ENCODE measurements at regions not wholly inside any gene's neighbourhood (a gene's known extent, or its start where the extent isn't known, plus 50 kb on each side); places are given as distances from the start of the nearest gene placed in this dataset.

DNA sequence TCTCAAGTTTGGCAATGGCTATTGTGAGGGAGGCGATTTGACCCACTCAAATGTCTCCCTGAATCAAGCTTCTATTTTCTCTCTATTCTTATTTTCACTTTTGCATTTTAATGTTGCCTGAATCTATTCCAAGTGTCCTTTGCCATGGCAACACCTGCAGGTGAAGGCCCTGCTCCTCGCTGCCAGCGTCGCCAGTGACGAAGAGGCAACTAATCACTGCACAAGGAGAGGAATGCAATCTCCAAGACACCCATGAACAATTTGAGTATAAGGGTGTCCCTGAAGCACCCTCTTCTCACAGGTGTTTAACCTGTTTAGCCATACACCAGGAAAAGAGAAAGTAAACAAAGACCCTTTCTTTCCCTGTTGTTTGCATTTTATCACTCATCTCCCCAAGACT is 165.6 kb upstream of the VRK2 start:
- Mint-ChIP-seq H3K27ac (ENCODE audit: low read depth) (no peak overlapping the region), H3K4me3 (no peak overlapping the region), H3K4me1 (no peaks in the 10 kb centered on the region), H3K36me3 (ENCODE audit: insufficient read depth) (no peaks in the 10 kb centered on the region), H3K9me3 (no peaks in the 10 kb centered on the region), H3K27me3 (no peaks in the 10 kb centered on the region)
- DNase-seq (ENCODE audit: low spot score in 2 of 2) = no peak
- ATAC-seq (replicated peaks; ENCODE audit: extremely low read depth, poor library complexity, severe bottlenecking) = no peak

DNA sequence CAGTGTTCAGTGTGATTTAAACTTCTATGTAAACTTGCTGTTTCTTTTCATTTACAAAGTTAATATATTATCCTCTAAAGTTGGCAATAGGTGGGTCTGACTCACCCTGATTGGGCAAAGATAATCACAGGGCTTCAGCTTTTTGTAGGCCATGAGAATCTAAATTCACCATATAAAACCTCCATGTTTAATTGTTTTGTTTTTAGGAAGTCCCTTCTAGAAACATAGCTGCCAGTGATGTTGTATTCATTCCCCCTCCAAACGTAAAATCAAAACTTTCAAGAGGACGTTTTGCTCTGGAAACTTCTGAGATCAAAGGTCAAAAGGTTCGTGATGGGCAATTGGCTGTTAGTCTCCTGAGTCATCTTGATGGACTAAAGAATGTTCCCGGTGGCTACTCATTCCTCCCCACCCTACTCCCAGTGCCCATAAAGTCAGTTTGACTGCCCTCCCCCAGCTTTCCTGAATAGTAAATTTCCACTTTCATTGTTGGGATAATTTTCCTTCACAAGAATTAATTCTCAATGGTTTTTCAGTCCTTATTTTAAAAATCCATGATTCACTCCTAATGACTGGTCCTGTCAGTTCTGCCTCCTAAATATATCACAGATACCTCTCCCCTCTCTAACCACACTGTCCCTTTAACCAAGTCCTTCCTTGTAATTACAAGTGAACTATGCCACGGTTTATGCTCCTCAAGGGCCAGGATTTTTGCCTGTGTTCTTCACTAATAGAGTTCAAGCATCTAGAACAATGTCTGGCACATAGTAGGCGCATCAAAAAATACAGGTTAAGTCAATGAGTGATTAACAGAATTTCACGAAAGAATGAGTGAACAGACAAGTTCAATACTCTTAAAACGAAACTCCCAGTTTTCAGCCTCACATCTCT is 164.4 kb upstream of the VRK2 start:
- Mint-ChIP-seq H3K36me3 (ENCODE audit: insufficient read depth) (no peaks in the 10 kb centered on the region), H3K4me3 (no peak overlapping the region), H3K9me3 (no peaks in the 10 kb centered on the region), H3K27ac (ENCODE audit: low read depth) (no peak overlapping the region), H3K27me3 (no peaks in the 10 kb centered on the region), H3K4me1 (no peaks in the 10 kb centered on the region)
- ATAC-seq (replicated peaks; ENCODE audit: extremely low read depth, poor library complexity, severe bottlenecking) = no peak
- DNase-seq (ENCODE audit: low spot score in 2 of 2) = no peak

DNA sequence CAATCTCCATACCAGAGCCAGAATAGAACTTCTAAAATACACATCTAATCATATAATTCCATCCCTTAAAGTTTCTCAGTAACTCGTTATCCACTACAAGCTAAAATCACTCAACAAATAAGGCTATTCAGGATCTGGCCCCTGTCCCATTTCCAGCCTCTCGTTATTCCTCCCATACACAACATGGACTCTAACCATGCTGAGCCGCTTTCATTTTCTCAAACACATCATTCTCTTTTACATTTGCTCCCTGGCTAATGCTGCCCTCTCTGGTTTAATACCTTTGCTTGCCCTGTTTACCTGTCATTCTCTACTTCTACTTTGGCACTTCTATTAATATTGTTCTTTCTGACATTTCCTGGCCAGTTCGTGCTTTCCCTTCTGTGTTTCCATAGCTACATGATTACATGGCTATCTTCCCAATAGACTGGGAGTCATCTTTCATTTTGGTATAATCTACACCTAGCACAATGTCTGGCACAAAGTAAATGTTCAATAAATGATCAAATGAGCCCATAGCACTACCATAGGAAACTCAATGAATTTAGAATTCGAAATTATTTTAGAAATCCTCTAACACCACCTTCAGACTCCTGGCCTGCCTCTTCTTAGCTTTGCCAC is 163.6 kb upstream of the VRK2 start:
- no peaks in the 10 kb centered on the region for H3K36me3 Mint-ChIP-seq (ENCODE audit: insufficient read depth)
- no peaks in the 10 kb centered on the region for H3K9me3 Mint-ChIP-seq
- no peak overlapping the region for H3K27ac Mint-ChIP-seq (ENCODE audit: low read depth)
- no peaks in the 10 kb centered on the region for H3K4me1 Mint-ChIP-seq
- no peaks in the 10 kb centered on the region for H3K27me3 Mint-ChIP-seq
- no peak for DNase-seq (ENCODE audit: low spot score in 2 of 2)
- ATAC-seq (replicated peaks; ENCODE audit: extremely low read depth, poor library complexity, severe bottlenecking) = no peak
- no peak overlapping the region for H3K4me3 Mint-ChIP-seq

DNA sequence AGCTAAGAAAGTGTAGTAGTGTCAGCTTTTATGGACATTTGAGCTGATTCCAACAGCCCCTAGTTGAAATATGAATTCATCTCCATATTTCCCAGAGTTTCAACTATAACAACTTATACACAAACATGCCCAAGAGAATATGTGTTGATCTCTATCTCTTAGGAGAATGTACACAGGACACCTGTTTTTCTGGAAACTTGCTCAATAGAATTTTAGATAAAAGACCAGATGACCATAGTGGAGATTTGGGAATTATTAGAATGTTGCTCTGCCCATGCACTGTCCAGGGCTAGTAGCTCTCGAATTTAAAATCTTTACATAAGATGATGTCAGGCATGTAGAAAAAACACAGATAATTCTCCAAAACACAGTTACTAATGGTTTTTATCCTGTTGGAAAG is 162.3 kb upstream of the VRK2 start:
- Mint-ChIP-seq H3K4me1 (no peaks in the 10 kb centered on the region), H3K27ac (ENCODE audit: low read depth) (no peak overlapping the region), H3K4me3 (no peak overlapping the region), H3K27me3 (peaks cover 6% of the 10 kb centered on the region), H3K9me3 (no peaks in the 10 kb centered on the region), H3K36me3 (ENCODE audit: insufficient read depth) (no peaks in the 10 kb centered on the region)
- DNase-seq (ENCODE audit: low spot score in 2 of 2) (no peak), ATAC-seq (replicated peaks; ENCODE audit: extremely low read depth, poor library complexity, severe bottlenecking) (no peak)

DNA sequence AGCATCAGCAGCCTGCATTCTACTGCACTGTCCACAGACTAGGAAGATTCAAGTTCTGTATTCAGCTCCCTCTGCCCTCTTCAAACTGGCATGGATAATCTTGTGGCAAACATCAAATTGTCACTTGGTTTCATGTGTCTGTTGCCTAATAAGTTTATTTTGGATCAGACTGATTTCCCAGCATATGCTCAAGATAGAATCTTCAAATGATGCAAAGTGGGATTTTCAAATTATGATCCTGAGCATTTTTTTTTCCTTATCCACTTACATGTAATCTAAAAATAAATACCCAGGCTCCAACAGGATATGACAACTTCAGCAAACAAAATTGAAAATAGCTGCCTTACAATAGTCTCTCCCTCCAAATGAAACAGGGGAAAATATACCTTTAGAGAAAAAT is 160.9 kb upstream of the VRK2 start:
- Mint-ChIP-seq H3K4me1 (no peaks in the 10 kb centered on the region), H3K36me3 (ENCODE audit: insufficient read depth) (no peaks in the 10 kb centered on the region), H3K4me3 (no peak overlapping the region), H3K9me3 (no peaks in the 10 kb centered on the region), H3K27me3 (peaks cover 10% of the 10 kb centered on the region), H3K27ac (ENCODE audit: low read depth) (no peak overlapping the region)
- DNase-seq (ENCODE audit: low spot score in 2 of 2) (no peak), ATAC-seq (replicated peaks; ENCODE audit: extremely low read depth, poor library complexity, severe bottlenecking) (no peak)

DNA sequence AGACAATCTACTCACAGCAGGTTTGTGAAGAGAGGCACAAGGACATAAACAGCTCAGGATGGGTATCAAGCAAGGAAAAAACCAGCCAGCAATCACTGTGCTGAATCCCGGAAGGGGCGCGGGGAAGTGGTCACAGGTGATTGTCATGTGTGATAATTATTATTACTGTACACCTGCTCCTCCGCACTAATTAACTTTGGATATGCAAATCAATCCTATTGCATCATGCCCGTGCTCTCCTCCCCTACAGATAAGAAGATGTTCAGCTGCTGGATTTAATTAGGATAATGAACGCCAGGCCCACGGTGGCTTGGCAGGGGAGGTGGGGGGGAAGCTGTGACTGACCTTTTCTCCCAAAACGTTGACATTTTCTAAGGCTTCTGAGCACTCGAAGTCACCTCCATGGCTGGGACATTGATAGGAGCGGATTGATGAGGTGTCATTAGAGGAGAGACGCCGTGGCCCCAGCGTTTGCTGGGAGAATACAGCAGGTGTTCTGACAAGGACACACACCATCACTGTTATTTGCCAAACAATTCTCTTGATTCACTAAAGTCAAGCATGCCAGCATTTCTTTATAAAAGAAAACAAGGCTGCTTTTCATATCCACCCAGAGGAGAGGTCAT is 160.3 kb upstream of the VRK2 start:
- ATAC-seq (replicated peaks; ENCODE audit: extremely low read depth, poor library complexity, severe bottlenecking) (no peak), DNase-seq (ENCODE audit: low spot score in 2 of 2) (no peak)
- no peak overlapping the region for H3K4me3 Mint-ChIP-seq
- no peaks in the 10 kb centered on the region for H3K9me3 Mint-ChIP-seq
- H3K27me3 Mint-ChIP-seq = peaks cover 10% of the 10 kb centered on the region
- no peaks in the 10 kb centered on the region for H3K36me3 Mint-ChIP-seq (ENCODE audit: insufficient read depth)
- H3K4me1 Mint-ChIP-seq = no peaks in the 10 kb centered on the region
- H3K27ac Mint-ChIP-seq (ENCODE audit: low read depth) = no peak overlapping the region

DNA sequence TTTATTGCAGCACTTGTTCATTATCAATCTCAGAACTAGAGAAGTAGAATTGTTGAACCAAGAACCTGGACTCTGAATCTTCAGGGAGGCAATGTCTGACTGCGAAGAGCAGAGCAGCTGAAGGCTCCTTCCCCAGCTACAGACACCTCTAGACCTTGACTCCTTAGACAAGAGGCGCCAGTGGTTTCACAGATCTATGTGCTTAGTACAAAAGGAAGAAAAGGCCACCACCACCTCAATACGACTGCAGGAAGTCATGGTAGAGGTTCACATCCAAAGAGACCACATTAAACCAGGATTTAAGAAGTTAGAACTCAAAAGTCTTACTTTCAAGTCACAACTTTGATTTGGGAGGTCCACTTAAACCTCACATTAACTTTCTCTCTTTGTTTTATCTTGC is 158.1 kb upstream of the VRK2 start:
- no peaks in the 10 kb centered on the region for H3K4me1 Mint-ChIP-seq
- H3K9me3 Mint-ChIP-seq = no peaks in the 10 kb centered on the region
- no peak for ATAC-seq (replicated peaks; ENCODE audit: extremely low read depth, poor library complexity, severe bottlenecking)
- peaks cover 10% of the 10 kb centered on the region for H3K27me3 Mint-ChIP-seq
- no peak overlapping the region for H3K27ac Mint-ChIP-seq (ENCODE audit: low read depth)
- DNase-seq (ENCODE audit: low spot score in 2 of 2) = no peak
- H3K36me3 Mint-ChIP-seq (ENCODE audit: insufficient read depth) = no peaks in the 10 kb centered on the region
- no peak overlapping the region for H3K4me3 Mint-ChIP-seq

DNA sequence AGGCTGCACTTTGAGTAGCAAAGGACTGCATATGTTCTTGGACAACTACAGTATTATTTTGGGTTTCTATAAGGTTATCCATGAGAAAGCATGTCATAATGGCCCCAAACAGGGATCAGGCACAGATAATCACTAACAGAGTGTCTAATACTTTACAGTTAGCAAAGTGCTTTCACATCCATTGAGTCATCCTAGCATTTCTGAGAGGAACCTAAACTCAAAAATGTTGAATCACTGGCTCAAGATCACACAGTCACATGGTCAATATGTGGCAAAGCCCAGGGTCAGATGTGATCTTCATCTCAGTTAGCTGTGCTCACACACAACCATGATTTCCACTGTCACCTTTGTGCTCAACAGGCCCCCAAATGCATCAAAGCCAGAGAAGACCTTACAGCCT is 156.1 kb upstream of the VRK2 start:
- ATAC-seq (replicated peaks; ENCODE audit: extremely low read depth, poor library complexity, severe bottlenecking) = no peak

DNA sequence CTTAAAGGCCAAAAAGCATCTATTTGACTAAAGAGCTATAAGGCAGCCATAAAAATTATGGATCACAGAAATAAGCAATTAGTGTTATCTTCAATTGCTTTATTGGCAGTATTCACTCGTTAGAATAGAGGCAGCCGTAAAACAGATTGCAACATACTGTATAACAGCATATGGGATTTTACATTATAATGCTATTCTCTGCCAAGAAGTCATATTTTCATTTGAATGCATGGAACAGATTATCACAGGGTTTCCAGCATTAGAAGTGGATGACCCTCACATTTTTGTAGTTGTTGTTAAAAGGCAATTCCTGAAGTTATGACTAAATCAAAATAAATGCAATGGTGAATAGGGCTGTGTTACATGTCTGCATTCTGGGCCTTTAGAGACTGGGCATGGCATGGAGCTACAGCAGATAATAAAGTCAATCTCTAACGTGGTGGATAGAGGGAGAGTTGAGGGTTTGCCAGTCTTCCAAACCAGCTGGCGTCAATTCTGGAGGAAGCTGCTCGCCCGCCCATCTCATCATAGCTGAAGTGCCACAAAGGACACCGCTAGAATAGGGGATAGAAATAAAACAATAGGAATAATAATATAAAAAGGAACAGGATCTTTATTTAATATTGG is 155.4 kb upstream of the VRK2 start:
- Mint-ChIP-seq H3K27ac (ENCODE audit: low read depth) (no peak overlapping the region), H3K4me1 (no peaks in the 10 kb centered on the region), H3K36me3 (ENCODE audit: insufficient read depth) (no peaks in the 10 kb centered on the region), H3K4me3 (no peak overlapping the region), H3K9me3 (no peaks in the 10 kb centered on the region), H3K27me3 (peaks cover 10% of the 10 kb centered on the region)
- no peak for ATAC-seq (replicated peaks; ENCODE audit: extremely low read depth, poor library complexity, severe bottlenecking)
- no peak for DNase-seq (ENCODE audit: low spot score in 2 of 2)

More for the DNA sequence above, 156.1 kb upstream of the VRK2 start:
- Mint-ChIP-seq H3K27ac (ENCODE audit: low read depth) (no peak overlapping the region), H3K9me3 (no peaks in the 10 kb centered on the region), H3K4me3 (no peak overlapping the region), H3K4me1 (no peaks in the 10 kb centered on the region), H3K36me3 (ENCODE audit: insufficient read depth) (no peaks in the 10 kb centered on the region), H3K27me3 (peaks cover 10% of the 10 kb centered on the region)
- no peak for DNase-seq (ENCODE audit: low spot score in 2 of 2)

DNA sequence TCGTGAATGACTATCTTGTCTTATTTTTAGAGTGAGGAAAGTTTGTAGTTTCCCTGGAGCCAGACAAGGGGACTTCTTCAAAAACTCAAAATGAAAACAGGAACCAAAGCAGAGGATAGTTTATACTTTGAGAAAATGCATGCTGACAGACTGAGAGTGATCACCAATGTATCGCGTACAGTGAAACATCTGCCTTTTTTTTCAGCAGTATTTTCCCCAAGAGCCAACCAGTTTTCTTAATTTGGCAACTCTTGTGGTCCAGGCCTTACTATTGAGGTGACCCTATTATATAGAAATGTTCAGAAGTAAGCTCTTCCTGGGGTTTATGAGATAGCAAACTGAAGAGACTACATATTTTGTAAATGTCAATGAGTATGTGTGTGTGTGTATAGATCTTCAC is 153.7 kb upstream of the VRK2 start:
- ATAC-seq (replicated peaks; ENCODE audit: extremely low read depth, poor library complexity, severe bottlenecking) = no peak
- DNase-seq (ENCODE audit: low spot score in 2 of 2) = no peak
- Mint-ChIP-seq H3K36me3 (ENCODE audit: insufficient read depth) (no peaks in the 10 kb centered on the region), H3K27me3 (peaks cover 10% of the 10 kb centered on the region), H3K4me1 (no peaks in the 10 kb centered on the region), H3K27ac (ENCODE audit: low read depth) (no peak overlapping the region), H3K4me3 (no peak overlapping the region), H3K9me3 (no peaks in the 10 kb centered on the region)

DNA sequence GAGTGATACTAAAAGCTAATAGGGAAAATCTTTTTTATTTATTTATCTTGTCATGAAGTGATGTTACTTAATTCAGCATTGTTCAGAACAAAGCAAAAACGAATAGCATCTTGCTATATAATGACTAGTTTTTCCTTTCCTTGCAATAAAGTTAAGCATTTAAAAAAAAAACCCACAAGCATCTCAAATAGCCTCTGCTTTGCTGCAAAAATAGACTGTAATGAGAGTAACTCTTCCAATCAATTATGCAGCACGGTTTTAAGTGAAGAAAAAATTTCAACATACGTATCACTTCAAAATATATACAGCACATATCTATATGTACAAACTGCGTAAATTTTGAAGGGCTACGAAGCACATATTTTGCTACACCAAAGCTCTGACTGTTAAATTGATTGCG is 153.3 kb upstream of the VRK2 start:
- ATAC-seq (replicated peaks; ENCODE audit: extremely low read depth, poor library complexity, severe bottlenecking) = no peak
- Mint-ChIP-seq H3K9me3 (no peaks in the 10 kb centered on the region), H3K27me3 (peaks cover 10% of the 10 kb centered on the region), H3K4me3 (no peak overlapping the region), H3K27ac (ENCODE audit: low read depth) (no peak overlapping the region), H3K36me3 (ENCODE audit: insufficient read depth) (no peaks in the 10 kb centered on the region), H3K4me1 (no peaks in the 10 kb centered on the region)
- DNase-seq (ENCODE audit: low spot score in 2 of 2) = no peak

DNA sequence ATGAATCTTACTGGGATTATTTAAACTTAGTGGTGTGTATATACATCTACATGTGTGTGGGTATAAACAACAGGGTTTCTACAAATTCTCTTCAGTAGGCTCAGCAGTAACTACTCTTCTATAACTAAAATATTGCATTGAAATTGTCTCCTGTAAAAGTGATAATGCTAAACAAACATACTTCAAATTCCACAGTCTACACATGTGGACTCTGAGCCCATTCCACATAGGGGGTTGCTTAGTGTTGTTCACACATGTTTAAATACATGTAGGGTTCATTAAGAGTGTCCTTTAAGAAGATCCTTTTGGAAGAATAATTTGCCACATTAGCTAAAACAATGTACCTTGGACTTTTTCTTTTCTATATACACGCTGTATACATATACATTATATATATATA is 152.8 kb upstream of the VRK2 start:
- H3K36me3 Mint-ChIP-seq (ENCODE audit: insufficient read depth) = no peaks in the 10 kb centered on the region
- no peak for DNase-seq (ENCODE audit: low spot score in 2 of 2)
- no peak overlapping the region for H3K27ac Mint-ChIP-seq (ENCODE audit: low read depth)
- peaks cover 9% of the 10 kb centered on the region for H3K27me3 Mint-ChIP-seq
- no peaks in the 10 kb centered on the region for H3K4me1 Mint-ChIP-seq
- H3K4me3 Mint-ChIP-seq = no peak overlapping the region
- H3K9me3 Mint-ChIP-seq = no peaks in the 10 kb centered on the region
- ATAC-seq (replicated peaks; ENCODE audit: extremely low read depth, poor library complexity, severe bottlenecking) = no peak
